ENCODE measurements at regions not wholly inside any gene's neighbourhood (a gene's known extent, or its start where the extent isn't known, plus 50 kb on each side); places are given as distances from the start of the nearest gene placed in this dataset.
"Not testable (repeated sequence)": the region's sequence is repeated elsewhere in the genome, so short reads cannot be mapped to it uniquely, and the experiment has no call there.

DNA sequence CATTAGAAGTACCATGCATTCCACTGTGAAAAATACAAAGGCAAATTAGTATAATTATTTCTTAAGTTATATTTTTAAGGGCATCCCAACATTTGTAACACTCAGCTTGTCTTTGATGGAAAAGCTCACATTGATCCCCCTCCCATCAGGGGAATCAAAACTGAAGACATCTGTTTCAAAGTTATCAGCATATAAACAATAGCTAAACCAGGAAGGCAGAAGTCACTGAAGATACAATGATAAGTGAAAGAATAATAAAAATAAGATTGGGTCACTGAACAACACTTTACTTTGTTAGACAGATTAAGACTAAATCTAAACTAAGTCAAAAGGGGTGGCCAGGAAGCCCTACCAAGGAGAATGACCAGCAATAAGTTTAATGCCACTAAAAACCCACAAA, 801.9 kb upstream of the ACO1 start:
- no peak overlapping the region for H3K9ac ChIP-seq (ENCODE audit: low read depth in 2 of 2, low read length in 2 of 2)
- H3K27me3 ChIP-seq, result no peaks in the 10 kb centered on the region
- intact Hi-C loops (cut with DNase I), result no loop called here
- TF ChIP-seq CTCF (IDR thresholded peaks at IDR 0.05), result no peak
- no peak overlapping the region for H3K27ac ChIP-seq
- H3K9me3 ChIP-seq, result no peaks in the 10 kb centered on the region
- H3K4me3 ChIP-seq, result no peak overlapping the region
- DNase-seq, result no peak
- H3K4me1 ChIP-seq, result no peaks in the 10 kb centered on the region
- no peaks in the 10 kb centered on the region for H3K36me3 ChIP-seq

- intact Hi-C loops (cut with DNase I), result no loop called here
- no peaks in the 10 kb centered on the region for H3K9me3 ChIP-seq
- no peaks in the 10 kb centered on the region for H3K4me1 ChIP-seq
Observed at GRCh38 chr9:31585158-31585557, 799.3 kb upstream of the ACO1 start.

GRCh38 chr9:31587146-31587545, 797.3 kb upstream of the ACO1 start:
- H3K9me3 ChIP-seq, result no peaks in the 10 kb centered on the region
- no peak overlapping the region for H3K9ac ChIP-seq (ENCODE audit: low read depth in 2 of 2, low read length in 2 of 2)
- TF ChIP-seq CTCF (IDR thresholded peaks at IDR 0.05), result no peak
- no peak overlapping the region for H3K27ac ChIP-seq
- intact Hi-C loops (cut with DNase I), result no loop called here
- no peak overlapping the region for H3K4me3 ChIP-seq
- DNase-seq, result no peak
- no peaks in the 10 kb centered on the region for H3K4me1 ChIP-seq
- H3K36me3 ChIP-seq, result no peaks in the 10 kb centered on the region
- H3K27me3 ChIP-seq, result no peaks in the 10 kb centered on the region

More at GRCh38 chr9:31585158-31585557, 799.3 kb upstream of the ACO1 start:
- DNase-seq, result no peak
- Histone ChIP-seq H3K9ac (ENCODE audit: low read depth in 2 of 2, low read length in 2 of 2) (no peak overlapping the region), H3K27me3 (no peaks in the 10 kb centered on the region), H3K4me3 (no peak overlapping the region), H3K36me3 (no peaks in the 10 kb centered on the region), H3K27ac (no peak overlapping the region)
- TF ChIP-seq CTCF (IDR thresholded peaks at IDR 0.05), result no peak

DNA sequence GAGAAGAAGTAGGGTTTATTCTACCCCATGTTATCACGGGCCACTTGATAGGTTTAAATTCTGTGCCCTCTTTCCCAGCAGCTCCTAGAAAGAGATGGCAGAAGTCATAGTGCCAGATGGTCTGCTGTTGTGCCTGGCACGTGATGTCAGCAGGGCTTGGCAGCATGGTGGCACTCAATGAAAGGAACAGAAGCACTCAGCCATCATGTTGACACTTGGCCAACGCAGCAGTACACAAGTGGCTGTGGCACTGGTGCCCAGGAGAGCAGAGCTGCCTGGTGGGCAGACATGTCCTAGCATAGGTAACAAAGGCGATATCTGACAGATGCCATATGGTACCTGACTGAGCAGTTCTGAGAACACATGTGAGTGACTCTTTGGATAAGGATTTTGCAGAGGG, 796.4 kb upstream of the ACO1 start:
- no peak for DNase-seq
- Histone ChIP-seq H3K27ac (no peak overlapping the region), H3K9ac (ENCODE audit: low read depth in 2 of 2, low read length in 2 of 2) (no peak overlapping the region), H3K27me3 (no peaks in the 10 kb centered on the region), H3K9me3 (no peaks in the 10 kb centered on the region), H3K4me1 (no peaks in the 10 kb centered on the region), H3K36me3 (no peaks in the 10 kb centered on the region), H3K4me3 (no peak overlapping the region)
- no peak for TF ChIP-seq CTCF (IDR thresholded peaks at IDR 0.05)
- intact Hi-C loops (cut with DNase I), result no loop called here

- DNase-seq, result no peak
- no peak for TF ChIP-seq CTCF (IDR thresholded peaks at IDR 0.05)
- H3K4me1 ChIP-seq, result no peaks in the 10 kb centered on the region
Observed at GRCh38 chr9:31588756-31589155, 795.7 kb upstream of the ACO1 start.

GRCh38 chr9:31590091-31590490, 794.4 kb upstream of the ACO1 start:
- DNase-seq, result no peak
- H3K9ac ChIP-seq (ENCODE audit: low read depth in 2 of 2, low read length in 2 of 2), result no peak overlapping the region
- intact Hi-C loops (cut with DNase I), result no loop called here
- no peaks in the 10 kb centered on the region for H3K36me3 ChIP-seq
- H3K4me1 ChIP-seq, result no peaks in the 10 kb centered on the region
- H3K27ac ChIP-seq, result no peak overlapping the region
- TF ChIP-seq CTCF (IDR thresholded peaks at IDR 0.05), result no peak
- H3K27me3 ChIP-seq, result no peaks in the 10 kb centered on the region
- H3K4me3 ChIP-seq, result no peak overlapping the region
- no peaks in the 10 kb centered on the region for H3K9me3 ChIP-seq

More at GRCh38 chr9:31588756-31589155, 795.7 kb upstream of the ACO1 start:
- H3K9me3 ChIP-seq, result no peaks in the 10 kb centered on the region
- no peaks in the 10 kb centered on the region for H3K27me3 ChIP-seq
- H3K4me3 ChIP-seq, result no peak overlapping the region
- intact Hi-C loops (cut with DNase I), result no loop called here
- H3K36me3 ChIP-seq, result no peaks in the 10 kb centered on the region
- no peak overlapping the region for H3K9ac ChIP-seq (ENCODE audit: low read depth in 2 of 2, low read length in 2 of 2)
- no peak overlapping the region for H3K27ac ChIP-seq

DNA sequence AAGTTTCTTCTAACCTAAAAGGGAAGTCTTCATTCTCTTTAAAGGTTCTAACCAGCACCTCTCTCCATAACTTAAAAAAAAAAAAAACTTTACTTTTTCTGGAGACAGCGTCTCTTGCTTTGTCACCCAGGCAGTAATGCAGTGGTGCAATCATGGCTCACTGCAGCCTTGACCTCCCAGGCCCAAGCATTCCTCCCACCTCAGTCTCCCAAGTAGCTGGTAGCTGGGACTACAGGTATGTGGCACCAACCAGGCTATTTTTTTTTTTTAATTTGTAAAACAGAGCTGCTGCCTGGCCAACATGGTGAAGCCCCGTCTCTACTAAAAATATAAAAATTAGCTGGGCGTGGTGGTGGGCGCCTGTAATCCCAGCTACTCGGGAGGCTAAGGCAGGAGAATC, 787.4 kb upstream of the ACO1 start:
- H3K27me3 ChIP-seq; H3K9me3 ChIP-seq; H3K9ac ChIP-seq (ENCODE audit: low read depth in 2 of 2, low read length in 2 of 2); H3K4me1 ChIP-seq; intact Hi-C loops (cut with DNase I); H3K27ac ChIP-seq; H3K4me3 ChIP-seq; H3K36me3 ChIP-seq; DNase-seq: not testable (repeated sequence)
